ENCODE measurements at regions not wholly inside any gene's neighbourhood (a gene's known extent, or its start where the extent isn't known, plus 50 kb on each side); places are given as distances from the start of the nearest gene placed in this dataset.

DNA sequence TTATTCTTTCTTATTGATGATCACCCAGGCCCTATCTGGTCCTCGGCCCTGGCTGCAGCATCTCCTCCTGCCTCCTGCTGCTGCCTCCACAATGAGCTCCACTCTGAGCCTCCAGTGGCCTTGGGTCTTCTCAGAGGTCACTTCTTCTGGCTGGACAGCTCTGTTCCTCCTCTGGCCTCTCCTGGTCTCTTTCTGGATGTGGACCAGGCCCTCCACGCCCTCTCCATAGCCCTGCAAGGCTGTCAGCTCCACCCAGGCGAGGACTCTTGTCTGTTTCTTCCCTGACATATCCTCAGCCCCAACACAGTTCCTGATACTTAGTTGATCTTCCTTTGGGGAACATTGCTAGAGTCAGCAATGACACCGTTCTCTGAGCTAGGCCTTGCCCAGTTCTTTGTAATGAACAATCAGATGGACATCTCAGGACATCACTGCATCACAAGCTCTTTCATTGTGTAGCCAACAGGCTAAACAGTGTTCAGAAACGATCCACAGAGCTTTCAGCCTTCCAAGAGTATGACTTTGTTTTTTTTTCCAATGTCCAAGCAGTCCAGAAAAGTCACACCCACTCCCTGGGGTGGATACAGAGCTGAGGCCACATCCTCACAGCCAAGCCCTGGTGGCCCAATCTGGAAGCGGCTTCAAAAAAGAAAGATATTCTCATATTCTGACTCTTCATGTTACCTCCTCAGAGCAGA, 62.5 kb upstream of the DNAH5 start:
- TF ChIP-seq CTCF (IDR thresholded peaks at IDR 0.05) = peak in 1 of 4 experiments; percentile 11
- no peak for TF ChIP-seq POLR2A (IDR thresholded peaks at IDR 0.05)
- no peak for TF ChIP-seq EP300 (IDR thresholded peaks at IDR 0.05)
- TF ChIP-seq POLR2AphosphoS5 (IDR thresholded peaks at IDR 0.05) = no peak
